ENCODE measurements at regions not wholly inside any gene's neighbourhood (a gene's known extent, or its start where the extent isn't known, plus 50 kb on each side); places are given as distances from the start of the nearest gene placed in this dataset.
"Not testable (repeated sequence)": the region's sequence is repeated elsewhere in the genome, so short reads cannot be mapped to it uniquely, and the experiment has no call there.

GRCh38 chrX:140342410-140342809 is 162.5 kb downstream of the SOX3 start:
- no peak for DNase-seq (ENCODE audit: low read depth)

GRCh38 chrX:140337263-140337662 is 167.6 kb downstream of the SOX3 start:
- DNase-seq (ENCODE audit: low read depth) = no peak

- peak; percentile 37 for DNase-seq (ENCODE audit: low read depth)
Measured at GRCh38 chrX:140318296-140318695, 186.6 kb downstream of the SOX3 start.

GRCh38 chrX:140317462-140317861 is 187.4 kb downstream of the SOX3 start:
- DNase-seq (ENCODE audit: low read depth) = no peak

- no peak for DNase-seq (ENCODE audit: low read depth)
Measured at GRCh38 chrX:140298960-140299825, 205.7 kb downstream of the SOX3 start.

GRCh38 chrX:140297273-140297672 is 207.6 kb downstream of the SOX3 start:
- DNase-seq (ENCODE audit: low read depth) = no peak

- no peak for DNase-seq (ENCODE audit: low read depth)
Measured at GRCh38 chrX:140292961-140293360, 211.9 kb downstream of the SOX3 start.

- peak; percentile 22 for DNase-seq (ENCODE audit: low read depth)
Measured at GRCh38 chrX:140292188-140292587, 212.7 kb downstream of the SOX3 start.

- DNase-seq (ENCODE audit: low read depth) = peak; percentile 18
Measured at GRCh38 chrX:140274811-140275525, 229.9 kb downstream of the SOX3 start.

- DNase-seq (ENCODE audit: low read depth) = no peak
Measured at GRCh38 chrX:140273921-140274320, 230.9 kb downstream of the SOX3 start.

GRCh38 chrX:140250391-140250790 is 254.5 kb downstream of the SOX3 start:
- DNase-seq (ENCODE audit: low read depth) = no peak

GRCh38 chrX:140249088-140249487 is 255.8 kb downstream of the SOX3 start:
- no peak for DNase-seq (ENCODE audit: low read depth)

GRCh38 chrX:140229191-140229590 is 263.9 kb upstream of the CXorf66 start:
- no peak for DNase-seq (ENCODE audit: low read depth)

- not testable (repeated sequence) for DNase-seq (ENCODE audit: low read depth)
Measured at GRCh38 chrX:140226037-140226436, 260.7 kb upstream of the CXorf66 start.

- not testable (repeated sequence) for DNase-seq (ENCODE audit: low read depth)
Measured at GRCh38 chrX:140215894-140216293, 250.6 kb upstream of the CXorf66 start.

- not testable (repeated sequence) for DNase-seq (ENCODE audit: low read depth)
Measured at GRCh38 chrX:140214518-140214917, 249.2 kb upstream of the CXorf66 start.

GRCh38 chrX:140206657-140207056 is 241.3 kb upstream of the CXorf66 start:
- no peak for DNase-seq (ENCODE audit: low read depth)

- DNase-seq (ENCODE audit: low read depth) = no peak
Measured at GRCh38 chrX:140190441-140191108, 225.3 kb upstream of the CXorf66 start.

- DNase-seq (ENCODE audit: low read depth) = no peak
Measured at GRCh38 chrX:140180585-140180984, 215.3 kb upstream of the CXorf66 start.

- no peak for DNase-seq (ENCODE audit: low read depth)
Measured at GRCh38 chrX:140177821-140178220, 212.5 kb upstream of the CXorf66 start.

GRCh38 chrX:140172401-140172800 is 207.1 kb upstream of the CXorf66 start:
- no peak for DNase-seq (ENCODE audit: low read depth)

- no peak for DNase-seq (ENCODE audit: low read depth)
Measured at GRCh38 chrX:140167551-140167950, 202.2 kb upstream of the CXorf66 start.

Measured in myocyte (in vitro differentiated cells).